ENCODE measurements at regions not wholly inside any gene's neighbourhood (a gene's known extent, or its start where the extent isn't known, plus 50 kb on each side); places are given as distances from the start of the nearest gene placed in this dataset.
"Not testable (repeated sequence)": the region's sequence is repeated elsewhere in the genome, so short reads cannot be mapped to it uniquely, and the experiment has no call there.

DNA sequence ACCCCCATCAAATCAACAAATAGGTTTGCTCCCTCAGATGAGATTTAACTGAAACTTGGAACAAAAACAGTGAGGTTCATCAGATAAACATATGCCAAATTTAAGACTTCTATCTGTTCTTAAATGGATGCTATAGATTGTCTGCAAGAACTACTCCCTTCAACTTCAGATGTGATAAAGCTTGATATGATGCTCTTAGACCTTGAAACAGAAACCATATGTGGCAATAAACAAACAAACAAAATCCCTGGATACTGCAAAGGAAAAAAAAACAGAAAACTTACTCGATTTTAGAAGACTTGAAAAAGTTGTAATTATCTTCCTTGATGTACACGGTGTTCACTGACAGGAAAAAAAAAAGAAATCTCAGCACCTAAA, 286.1 kb upstream of the USP25 start:
- Histone ChIP-seq H3K27ac (ENCODE audit: low read length) (no peak overlapping the region), H3K4me1 (ENCODE audit: control insufficient read depth, insufficient read depth, low read length) (no peaks in the 10 kb centered on the region), H3K9me3 (ENCODE audit: control insufficient read depth in 2 of 2, low read length in 2 of 2) (no peaks in the 10 kb centered on the region), H3K27me3 (ENCODE audit: control insufficient read depth in 1 of 2, insufficient read depth in 2 of 2, low read length in 2 of 2) (no peaks in the 10 kb centered on the region), H3K36me3 (ENCODE audit: control insufficient read depth in 2 of 2, insufficient read depth in 2 of 2, low read length in 2 of 2) (no peaks in the 10 kb centered on the region), H3K4me3 (ENCODE audit: low read length in 2 of 2) (no peak overlapping the region), H3K9ac (ENCODE audit: low read length in 2 of 2) (no peak overlapping the region)

- Histone ChIP-seq H3K9ac (ENCODE audit: low read length in 2 of 2) (no peak overlapping the region), H3K27me3 (ENCODE audit: control insufficient read depth in 1 of 2, insufficient read depth in 2 of 2, low read length in 2 of 2) (no peaks in the 10 kb centered on the region), H3K27ac (ENCODE audit: low read length) (no peak overlapping the region), H3K4me3 (ENCODE audit: low read length in 2 of 2) (no peak overlapping the region), H3K36me3 (ENCODE audit: control insufficient read depth in 2 of 2, insufficient read depth in 2 of 2, low read length in 2 of 2) (no peaks in the 10 kb centered on the region), H3K4me1 (ENCODE audit: control insufficient read depth, insufficient read depth, low read length) (no peaks in the 10 kb centered on the region), H3K9me3 (ENCODE audit: control insufficient read depth in 2 of 2, low read length in 2 of 2) (no peaks in the 10 kb centered on the region)
Observed at GRCh38 chr21:15444118-15444960, 285.4 kb upstream of the USP25 start.

GRCh38 chr21:15445327-15445726, 284.5 kb upstream of the USP25 start:
- no peaks in the 10 kb centered on the region for H3K36me3 ChIP-seq (ENCODE audit: control insufficient read depth in 2 of 2, insufficient read depth in 2 of 2, low read length in 2 of 2)
- no peaks in the 10 kb centered on the region for H3K4me1 ChIP-seq (ENCODE audit: control insufficient read depth, insufficient read depth, low read length)
- H3K4me3 ChIP-seq (ENCODE audit: low read length in 2 of 2), result no peak overlapping the region
- H3K27ac ChIP-seq (ENCODE audit: low read length), result no peak overlapping the region
- no peaks in the 10 kb centered on the region for H3K27me3 ChIP-seq (ENCODE audit: control insufficient read depth in 1 of 2, insufficient read depth in 2 of 2, low read length in 2 of 2)
- H3K9ac ChIP-seq (ENCODE audit: low read length in 2 of 2), result no peak overlapping the region
- H3K9me3 ChIP-seq (ENCODE audit: control insufficient read depth in 2 of 2, low read length in 2 of 2), result no peaks in the 10 kb centered on the region

DNA sequence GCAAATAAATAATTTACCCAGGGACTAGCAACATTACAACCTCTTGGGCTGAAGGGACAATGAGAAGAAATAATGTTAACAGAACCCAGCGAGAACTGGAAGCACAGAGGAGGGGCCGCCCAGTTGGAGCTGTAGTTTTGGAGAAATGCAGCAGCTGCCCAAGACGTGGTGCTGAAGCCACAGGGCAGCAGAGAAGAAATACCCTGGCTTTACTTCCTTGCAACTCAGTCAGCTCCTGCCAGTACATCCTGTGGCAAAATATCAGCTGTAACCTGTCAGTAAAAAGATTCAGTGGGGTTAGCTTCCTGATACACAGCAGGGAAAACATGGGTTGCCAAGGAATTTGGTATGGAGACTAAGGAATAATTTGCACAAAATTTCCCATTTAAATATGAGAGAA, 283.6 kb upstream of the USP25 start:
- Histone ChIP-seq H3K9ac (ENCODE audit: low read length in 2 of 2) (no peak overlapping the region), H3K36me3 (ENCODE audit: control insufficient read depth in 2 of 2, insufficient read depth in 2 of 2, low read length in 2 of 2) (no peaks in the 10 kb centered on the region), H3K4me3 (ENCODE audit: low read length in 2 of 2) (no peak overlapping the region), H3K27me3 (ENCODE audit: control insufficient read depth in 1 of 2, insufficient read depth in 2 of 2, low read length in 2 of 2) (no peaks in the 10 kb centered on the region), H3K9me3 (ENCODE audit: control insufficient read depth in 2 of 2, low read length in 2 of 2) (no peaks in the 10 kb centered on the region), H3K4me1 (ENCODE audit: control insufficient read depth, insufficient read depth, low read length) (no peaks in the 10 kb centered on the region), H3K27ac (ENCODE audit: low read length) (no peak overlapping the region)

GRCh38 chr21:15449556-15449955, 280.2 kb upstream of the USP25 start:
- no peaks in the 10 kb centered on the region for H3K36me3 ChIP-seq (ENCODE audit: control insufficient read depth in 2 of 2, insufficient read depth in 2 of 2, low read length in 2 of 2)
- H3K4me3 ChIP-seq (ENCODE audit: low read length in 2 of 2), result no peak overlapping the region
- no peak overlapping the region for H3K9ac ChIP-seq (ENCODE audit: low read length in 2 of 2)
- no peaks in the 10 kb centered on the region for H3K27me3 ChIP-seq (ENCODE audit: control insufficient read depth in 1 of 2, insufficient read depth in 2 of 2, low read length in 2 of 2)
- no peaks in the 10 kb centered on the region for H3K4me1 ChIP-seq (ENCODE audit: control insufficient read depth, insufficient read depth, low read length)
- no peak overlapping the region for H3K27ac ChIP-seq (ENCODE audit: low read length)
- H3K9me3 ChIP-seq (ENCODE audit: control insufficient read depth in 2 of 2, low read length in 2 of 2), result no peaks in the 10 kb centered on the region

GRCh38 chr21:15453261-15453660, 276.5 kb upstream of the USP25 start:
- Histone ChIP-seq H3K9me3 (ENCODE audit: control insufficient read depth in 2 of 2, low read length in 2 of 2) (no peaks in the 10 kb centered on the region), H3K9ac (ENCODE audit: low read length in 2 of 2) (no peak overlapping the region), H3K4me3 (ENCODE audit: low read length in 2 of 2) (no peak overlapping the region), H3K27me3 (ENCODE audit: control insufficient read depth in 1 of 2, insufficient read depth in 2 of 2, low read length in 2 of 2) (no peaks in the 10 kb centered on the region), H3K36me3 (ENCODE audit: control insufficient read depth in 2 of 2, insufficient read depth in 2 of 2, low read length in 2 of 2) (no peaks in the 10 kb centered on the region), H3K27ac (ENCODE audit: low read length) (no peak overlapping the region), H3K4me1 (ENCODE audit: control insufficient read depth, insufficient read depth, low read length) (no peaks in the 10 kb centered on the region)

- not testable (repeated sequence) for H3K9ac ChIP-seq (ENCODE audit: low read length in 2 of 2); H3K9me3 ChIP-seq (ENCODE audit: control insufficient read depth in 2 of 2, low read length in 2 of 2); H3K4me1 ChIP-seq (ENCODE audit: control insufficient read depth, insufficient read depth, low read length); H3K4me3 ChIP-seq (ENCODE audit: low read length in 2 of 2); H3K27me3 ChIP-seq (ENCODE audit: control insufficient read depth in 1 of 2, insufficient read depth in 2 of 2, low read length in 2 of 2); H3K27ac ChIP-seq (ENCODE audit: low read length); H3K36me3 ChIP-seq (ENCODE audit: control insufficient read depth in 2 of 2, insufficient read depth in 2 of 2, low read length in 2 of 2)
Observed at GRCh38 chr21:15453785-15454184, 276.0 kb upstream of the USP25 start.

- not testable (repeated sequence) for H3K4me3 ChIP-seq (ENCODE audit: low read length in 2 of 2)
Observed at GRCh38 chr21:15454931-15455330, 274.9 kb upstream of the USP25 start.

GRCh38 chr21:15455819-15456462, 273.8 kb upstream of the USP25 start:
- Histone ChIP-seq H3K9me3 (ENCODE audit: control insufficient read depth in 2 of 2, low read length in 2 of 2) (no peaks in the 10 kb centered on the region), H3K9ac (ENCODE audit: low read length in 2 of 2) (no peak overlapping the region), H3K27ac (ENCODE audit: low read length) (no peak overlapping the region), H3K36me3 (ENCODE audit: control insufficient read depth in 2 of 2, insufficient read depth in 2 of 2, low read length in 2 of 2) (no peaks in the 10 kb centered on the region), H3K4me1 (ENCODE audit: control insufficient read depth, insufficient read depth, low read length) (no peaks in the 10 kb centered on the region), H3K4me3 (ENCODE audit: low read length in 2 of 2) (no peak overlapping the region), H3K27me3 (ENCODE audit: control insufficient read depth in 1 of 2, insufficient read depth in 2 of 2, low read length in 2 of 2) (no peaks in the 10 kb centered on the region)

More at GRCh38 chr21:15454931-15455330, 274.9 kb upstream of the USP25 start:
- not testable (repeated sequence) for H3K9ac ChIP-seq (ENCODE audit: low read length in 2 of 2); H3K27ac ChIP-seq (ENCODE audit: low read length); H3K9me3 ChIP-seq (ENCODE audit: control insufficient read depth in 2 of 2, low read length in 2 of 2); H3K36me3 ChIP-seq (ENCODE audit: control insufficient read depth in 2 of 2, insufficient read depth in 2 of 2, low read length in 2 of 2); H3K4me1 ChIP-seq (ENCODE audit: control insufficient read depth, insufficient read depth, low read length); H3K27me3 ChIP-seq (ENCODE audit: control insufficient read depth in 1 of 2, insufficient read depth in 2 of 2, low read length in 2 of 2)

DNA sequence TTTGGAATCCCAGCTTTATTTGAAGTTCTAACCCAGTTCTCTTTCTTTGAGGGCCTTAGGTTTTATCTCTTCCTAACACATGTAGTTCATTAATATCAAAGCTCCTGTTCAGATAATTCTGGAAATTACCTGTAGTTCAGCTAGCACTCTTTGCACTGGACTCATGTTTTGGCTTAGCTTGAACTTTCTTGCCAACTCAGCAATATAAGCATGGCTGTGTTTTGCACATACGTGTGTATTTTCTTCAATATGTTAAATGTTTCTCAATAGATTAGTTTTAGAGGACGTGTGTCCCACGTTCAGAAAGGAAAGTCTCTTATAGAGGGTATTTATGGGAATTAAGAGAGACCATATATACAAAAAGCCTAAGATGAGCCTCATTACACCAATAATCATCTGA, 271.8 kb upstream of the USP25 start:
- Histone ChIP-seq H3K36me3 (ENCODE audit: control insufficient read depth in 2 of 2, insufficient read depth in 2 of 2, low read length in 2 of 2) (no peaks in the 10 kb centered on the region), H3K27ac (ENCODE audit: low read length) (no peak overlapping the region), H3K9ac (ENCODE audit: low read length in 2 of 2) (no peak overlapping the region), H3K4me1 (ENCODE audit: control insufficient read depth, insufficient read depth, low read length) (no peaks in the 10 kb centered on the region), H3K4me3 (ENCODE audit: low read length in 2 of 2) (no peak overlapping the region), H3K9me3 (ENCODE audit: control insufficient read depth in 2 of 2, low read length in 2 of 2) (no peaks in the 10 kb centered on the region), H3K27me3 (ENCODE audit: control insufficient read depth in 1 of 2, insufficient read depth in 2 of 2, low read length in 2 of 2) (no peaks in the 10 kb centered on the region)

DNA sequence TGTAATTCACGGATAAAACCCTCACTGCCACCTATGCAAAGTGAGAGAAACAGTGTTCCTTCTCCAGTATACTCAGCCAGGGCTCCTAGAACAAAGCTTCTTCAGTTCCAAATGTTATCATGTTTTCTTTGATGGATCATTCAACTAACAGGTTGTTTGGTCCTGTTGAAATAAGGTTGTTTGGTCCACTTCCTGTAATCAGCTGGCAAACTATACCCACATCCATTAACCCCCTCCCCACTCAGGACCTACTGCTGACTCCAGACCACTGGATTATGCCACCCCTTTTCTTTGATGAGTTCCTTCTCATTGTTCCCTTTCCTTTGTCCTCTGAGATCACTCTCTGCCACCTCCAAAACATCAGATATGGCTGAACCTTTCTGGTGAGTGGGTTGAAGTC, 267.7 kb upstream of the USP25 start:
- Histone ChIP-seq H3K9me3 (ENCODE audit: control insufficient read depth in 2 of 2, low read length in 2 of 2) (no peaks in the 10 kb centered on the region), H3K27me3 (ENCODE audit: control insufficient read depth in 1 of 2, insufficient read depth in 2 of 2, low read length in 2 of 2) (no peaks in the 10 kb centered on the region), H3K27ac (ENCODE audit: low read length) (no peak overlapping the region), H3K4me1 (ENCODE audit: control insufficient read depth, insufficient read depth, low read length) (no peaks in the 10 kb centered on the region), H3K9ac (ENCODE audit: low read length in 2 of 2) (no peak overlapping the region), H3K4me3 (ENCODE audit: low read length in 2 of 2) (no peak overlapping the region), H3K36me3 (ENCODE audit: control insufficient read depth in 2 of 2, insufficient read depth in 2 of 2, low read length in 2 of 2) (no peaks in the 10 kb centered on the region)
